SK-N-SH (cell line): ENCODE measurements at regions not wholly inside any gene's neighbourhood (a gene's known extent, or its start where the extent isn't known, plus 50 kb on each side); places are given as distances from the start of the nearest gene placed in this dataset.

Experiments used
- CTCF ChIP-seq: fragments of 200-600 bp; sonication (generic); IDR thresholded peaks from 2 replicates; pipeline ENCODE4 v1.6.1; 2017; ENCODE audit warnings: antibody characterized with exemption, mild to moderate bottlenecking, moderate library complexity
- EP300 ChIP-seq, 2 experiments: IDR thresholded peaks; 2 replicates each; pipeline versions ENCODE4 v1.4.0 to v1.6.1; 2012; ENCODE audit warnings: borderline replicate concordance in 1 of 2, low read depth in 1 of 2, low read length in 1 of 2
- GABPA ChIP-seq: IDR thresholded peaks from 2 replicates; pipeline ENCODE4 v1.4.0; 2012; ENCODE audit warnings: low read depth, mild to moderate bottlenecking
- POLR2AphosphoS5 ChIP-seq: IDR thresholded peaks from 2 replicates; pipeline ENCODE4 v1.6.1; 2012; ENCODE audit warnings: low read depth, low read length
- TAF1 ChIP-seq: IDR thresholded peaks from 2 replicates; pipeline ENCODE4 v1.6.1; 2012; ENCODE audit warnings: low read depth, mild to moderate bottlenecking, low read length, moderate library complexity, borderline replicate concordance

GRCh38 chr13:103238441-103238840, 172.2 kb upstream of the SLC10A2 start:
- TF ChIP-seq EP300 (IDR thresholded peaks at IDR 0.05; ENCODE audit: borderline replicate concordance in 1 of 2, low read depth in 1 of 2, low read length in 1 of 2) (no peak), POLR2AphosphoS5 (no peak), CTCF (no peak), TAF1 (no peak), GABPA (no peak)
